Natural killer cell (primary cell): ENCODE measurements at regions not wholly inside any gene's neighbourhood (a gene's known extent, or its start where the extent isn't known, plus 50 kb on each side); places are given as distances from the start of the nearest gene placed in this dataset.

ENCODE experiments used
- ATAC-seq, 3 donors: fragments of 150-1000 bp in 2 of 3; fragments of 200-7000 bp in 1 of 3; cut with Tn5 transposase; 1 replicate in 1 of 3; 2 replicates in 2 of 3; pipeline ENCODE4 v1.10.0; 2021; ENCODE audit warnings: mild to moderate bottlenecking in 2 of 3, moderate library complexity in 2 of 3
- DNase-seq, 2 donors: peaks; one replicate each; pipeline versions ENCODE4 v3.0.0 to v3.0.0-alpha.2; 2013 to 2021; ENCODE audit warnings: mixed read lengths in 1 of 2
- H3K27ac ChIP-seq: one replicate; pipeline ENCODE4 v1.5.1; 2013; ENCODE audit warnings: mild to moderate bottlenecking, low read length
- H3K27me3 ChIP-seq: one replicate; pipeline ENCODE4 v1.6.1; 2013; ENCODE audit warnings: low read length; ENCODE audit not compliant: control insufficient read depth, insufficient read depth
- H3K36me3 ChIP-seq: one replicate; pipeline ENCODE4 v1.6.1; 2013; ENCODE audit warnings: low read length; ENCODE audit not compliant: control insufficient read depth, insufficient read depth
- H3K4me1 ChIP-seq: one replicate; pipeline ENCODE4 v1.6.1; 2013; ENCODE audit warnings: low read length; ENCODE audit not compliant: control insufficient read depth, insufficient read depth
- H3K4me3 ChIP-seq: one replicate; pipeline ENCODE4 v1.5.1; 2013; ENCODE audit warnings: low read length
- H3K9me3 ChIP-seq: one replicate; pipeline ENCODE4 v1.6.1; 2013; ENCODE audit warnings: low read length; ENCODE audit not compliant: control insufficient read depth, insufficient read depth
- H3K27ac Mint-ChIP-seq, 2 donors: one replicate each; pipeline ENCODE4 v1.8.0; 2022; ENCODE audit warnings: mild to moderate bottlenecking in 2 of 2, mixed read lengths in 2 of 2, moderate library complexity in 1 of 2
- H3K27me3 Mint-ChIP-seq, 2 donors: one replicate each; pipeline ENCODE4 v1.8.0; 2022; ENCODE audit warnings: low read depth in 2 of 2, mixed read lengths in 2 of 2
- H3K36me3 Mint-ChIP-seq: one replicate; pipeline ENCODE4 v1.8.0; 2022; ENCODE audit warnings: mixed read lengths
- H3K4me1 Mint-ChIP-seq, 2 donors: one replicate each; pipeline ENCODE4 v1.8.0; 2022; ENCODE audit warnings: mixed read lengths in 2 of 2
- H3K4me3 Mint-ChIP-seq: one replicate; pipeline ENCODE4 v1.8.0; 2022; ENCODE audit warnings: mild to moderate bottlenecking, moderate library complexity, mixed read lengths
- H3K9me3 Mint-ChIP-seq, 2 donors: one replicate each; pipeline ENCODE4 v1.8.0; 2022; ENCODE audit warnings: mixed read lengths in 2 of 2
- WGBS: methylation state at CpG from one replicate; pipeline ENCODE4 v1.1.7; 2013; ENCODE audit warnings: missing lambda C conversion rate; ENCODE audit not compliant: insufficient coverage; 5-methylcytosine and 5-hydroxymethylcytosine counted together
- intact Hi-C: fragments of 100-400 bp; cut with micrococcal nuclease; formaldehyde crosslinking; loops from one replicate; pipeline ENCODE4 v1.14.2; 2022
- TF ChIP-seq, protein P1 (sequence below): fragments of 200-600 bp; IDR thresholded peaks from one replicate; pipeline ENCODE4 v1.8.0; 2022; ENCODE audit warnings: antibody characterized with exemption

- Histone ChIP-seq H3K4me3 (no peak overlapping the region), H3K9me3 (no peaks in the 10 kb centered on the region), H3K27ac (no peak overlapping the region), H3K27me3 (no peaks in the 10 kb centered on the region), H3K36me3 (no peaks in the 10 kb centered on the region), H3K4me1 (no peaks in the 10 kb centered on the region)
- intact Hi-C loops = no loop called here
- H3K9me3 Mint-ChIP-seq = peaks cover 0 to 2% of the 10 kb centered on the region in 2 donors
- H3K4me1 Mint-ChIP-seq = no peaks in the 10 kb centered on the region
- 92% methylated on average over 1 of the region's 2 CpGs for WGBS
- TF ChIP-seq, protein P1, sequence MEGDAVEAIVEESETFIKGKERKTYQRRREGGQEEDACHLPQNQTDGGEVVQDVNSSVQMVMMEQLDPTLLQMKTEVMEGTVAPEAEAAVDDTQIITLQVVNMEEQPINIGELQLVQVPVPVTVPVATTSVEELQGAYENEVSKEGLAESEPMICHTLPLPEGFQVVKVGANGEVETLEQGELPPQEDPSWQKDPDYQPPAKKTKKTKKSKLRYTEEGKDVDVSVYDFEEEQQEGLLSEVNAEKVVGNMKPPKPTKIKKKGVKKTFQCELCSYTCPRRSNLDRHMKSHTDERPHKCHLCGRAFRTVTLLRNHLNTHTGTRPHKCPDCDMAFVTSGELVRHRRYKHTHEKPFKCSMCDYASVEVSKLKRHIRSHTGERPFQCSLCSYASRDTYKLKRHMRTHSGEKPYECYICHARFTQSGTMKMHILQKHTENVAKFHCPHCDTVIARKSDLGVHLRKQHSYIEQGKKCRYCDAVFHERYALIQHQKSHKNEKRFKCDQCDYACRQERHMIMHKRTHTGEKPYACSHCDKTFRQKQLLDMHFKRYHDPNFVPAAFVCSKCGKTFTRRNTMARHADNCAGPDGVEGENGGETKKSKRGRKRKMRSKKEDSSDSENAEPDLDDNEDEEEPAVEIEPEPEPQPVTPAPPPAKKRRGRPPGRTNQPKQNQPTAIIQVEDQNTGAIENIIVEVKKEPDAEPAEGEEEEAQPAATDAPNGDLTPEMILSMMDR = no peak
- ATAC-seq = no peak
- H3K36me3 Mint-ChIP-seq = no peaks in the 10 kb centered on the region
- no peak for DNase-seq
- no peak overlapping the region for H3K4me3 Mint-ChIP-seq
- H3K27ac Mint-ChIP-seq = no peak overlapping the region
- no peaks in the 10 kb centered on the region for H3K27me3 Mint-ChIP-seq
Measured at GRCh38 chrY:13026906-13027305, 122.2 kb downstream of the DDX3Y start.

DNA sequence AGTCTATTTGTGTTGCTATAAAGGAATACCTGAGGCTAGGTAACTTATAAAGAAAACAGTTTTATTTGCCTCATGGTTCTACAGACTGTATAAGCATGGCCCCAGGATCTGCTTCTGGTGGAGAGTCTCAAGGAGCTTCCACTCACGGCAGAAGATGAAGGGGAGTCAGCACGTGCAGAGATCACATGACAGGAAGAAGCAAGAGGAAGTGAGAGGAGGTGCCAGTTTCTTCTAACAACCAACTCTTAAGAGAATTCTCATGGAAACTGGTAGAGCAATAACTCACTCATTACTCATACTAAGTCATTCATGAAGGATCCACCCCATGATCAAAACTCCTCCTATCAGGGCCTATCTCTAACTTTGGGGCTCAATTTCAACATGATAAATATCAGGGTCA lies 135.6 kb downstream of the DDX3Y start:
- ATAC-seq = no peak
- TF ChIP-seq, protein P1 = no peak
- no peak overlapping the region for H3K27ac ChIP-seq

DNA sequence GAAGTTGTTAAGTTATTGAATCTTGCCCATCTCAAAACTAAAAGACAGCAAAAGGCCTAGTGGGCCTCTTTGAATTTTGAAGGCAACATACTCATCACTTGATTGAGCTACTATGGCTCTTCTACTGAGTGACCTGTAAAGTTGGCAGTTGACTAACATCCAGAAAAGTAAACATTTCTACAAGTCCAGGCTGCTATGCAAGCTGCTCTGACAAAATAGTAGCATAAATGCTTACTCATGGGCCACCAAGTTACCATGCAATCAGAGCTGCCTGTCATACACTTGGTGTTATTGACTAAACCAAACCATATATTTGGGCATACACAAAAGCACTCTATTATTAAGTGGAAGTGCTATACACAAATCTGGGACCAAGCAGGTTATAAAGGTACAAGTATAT lies 148.8 kb downstream of the DDX3Y start:
- Mint-ChIP-seq H3K4me1 (no peaks in the 10 kb centered on the region), H3K36me3 (no peaks in the 10 kb centered on the region), H3K27ac (no peak overlapping the region), H3K9me3 (peaks cover 0 to 3% of the 10 kb centered on the region in 2 donors), H3K4me3 (no peak overlapping the region), H3K27me3 (no peaks in the 10 kb centered on the region)
- no peak overlapping the region for H3K27ac ChIP-seq
- H3K9me3 ChIP-seq = no peaks in the 10 kb centered on the region
- no peaks in the 10 kb centered on the region for H3K27me3 ChIP-seq
- no peak overlapping the region for H3K4me3 ChIP-seq
- TF ChIP-seq, protein P1 = no peak
- no peaks in the 10 kb centered on the region for H3K4me1 ChIP-seq
- DNase-seq = no peak
- intact Hi-C loops = no loop called here
- no peaks in the 10 kb centered on the region for H3K36me3 ChIP-seq
- no peak for ATAC-seq

More for the DNA sequence above, 135.6 kb downstream of the DDX3Y start:
- no peaks in the 10 kb centered on the region for H3K9me3 ChIP-seq
- Mint-ChIP-seq H3K27ac (no peak overlapping the region), H3K36me3 (no peaks in the 10 kb centered on the region), H3K4me3 (no peak overlapping the region), H3K9me3 (peaks cover 0 to 5% of the 10 kb centered on the region in 2 donors), H3K27me3 (no peaks in the 10 kb centered on the region), H3K4me1 (no peaks in the 10 kb centered on the region)
- intact Hi-C loops = no loop called here
- no peaks in the 10 kb centered on the region for H3K27me3 ChIP-seq
- no peaks in the 10 kb centered on the region for H3K4me1 ChIP-seq
- WGBS = 17% methylated on average over 1 of the region's 2 CpGs
- H3K4me3 ChIP-seq = no peak overlapping the region
- H3K36me3 ChIP-seq = no peaks in the 10 kb centered on the region
- DNase-seq = no peak

GRCh38 chrY:13066372-13066771 lies 161.7 kb downstream of the DDX3Y start:
- Histone ChIP-seq H3K36me3 (no peaks in the 10 kb centered on the region), H3K27ac (no peak overlapping the region), H3K4me1 (no peaks in the 10 kb centered on the region), H3K4me3 (no peak overlapping the region), H3K9me3 (peaks cover under 1% of the 10 kb centered on the region), H3K27me3 (no peaks in the 10 kb centered on the region)
- Mint-ChIP-seq H3K36me3 (no peaks in the 10 kb centered on the region), H3K27me3 (no peaks in the 10 kb centered on the region), H3K27ac (no peak overlapping the region), H3K4me3 (no peak overlapping the region), H3K9me3 (peaks cover 0 to 2% of the 10 kb centered on the region in 2 donors), H3K4me1 (no peaks in the 10 kb centered on the region)
- DNase-seq (no peak), ATAC-seq (no peak)
- TF ChIP-seq, protein P1 = no peak
- intact Hi-C loops = no loop called here
